GM21723 (cell line): ENCODE measurements at regions not wholly inside any gene's neighbourhood (a gene's known extent, or its start where the extent isn't known, plus 50 kb on each side); places are given as distances from the start of the nearest gene placed in this dataset.

Source experiments
- ATAC-seq: cut with Tn5 transposase; IDR thresholded peaks from one replicate; pipeline ENCODE4 v1.9.1; 2021; ENCODE audit warnings: mild to moderate bottlenecking, moderate library complexity; ENCODE audit not compliant: unreplicated experiment

DNA sequence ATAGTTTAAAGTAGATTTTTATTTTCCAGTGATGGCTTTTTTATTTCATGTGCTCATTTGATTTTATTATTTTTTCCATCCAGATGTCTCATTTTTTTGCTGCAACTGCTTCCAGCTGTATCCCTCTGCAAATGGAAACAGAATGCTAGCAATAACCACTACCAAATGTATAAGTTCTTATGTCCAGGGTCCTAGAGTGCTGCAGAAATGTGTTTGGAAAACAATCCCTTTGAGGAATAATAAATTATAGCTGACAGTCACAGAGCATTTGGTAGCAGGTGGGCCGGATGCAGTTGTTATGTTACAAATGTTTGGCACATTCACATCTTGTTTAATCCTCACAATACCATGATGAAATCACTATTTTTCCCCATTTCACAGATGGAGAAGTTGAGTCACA lies 300.7 kb upstream of the PDGFD start:
- no peak for ATAC-seq

GRCh38 chr11:104462341-104462740 lies 298.4 kb upstream of the PDGFD start:
- ATAC-seq = no peak

- no peak for ATAC-seq
Observed at GRCh38 chr11:104451197-104451893, 287.4 kb upstream of the PDGFD start.

GRCh38 chr11:104443387-104443786 lies 279.4 kb upstream of the PDGFD start:
- no peak for ATAC-seq

GRCh38 chr11:104442321-104442720 lies 278.4 kb upstream of the PDGFD start:
- no peak for ATAC-seq

- ATAC-seq = no peak
Observed at GRCh38 chr11:104435494-104435893, 271.5 kb upstream of the PDGFD start.

- ATAC-seq = no peak
Observed at GRCh38 chr11:104433751-104434150, 269.8 kb upstream of the PDGFD start.

DNA sequence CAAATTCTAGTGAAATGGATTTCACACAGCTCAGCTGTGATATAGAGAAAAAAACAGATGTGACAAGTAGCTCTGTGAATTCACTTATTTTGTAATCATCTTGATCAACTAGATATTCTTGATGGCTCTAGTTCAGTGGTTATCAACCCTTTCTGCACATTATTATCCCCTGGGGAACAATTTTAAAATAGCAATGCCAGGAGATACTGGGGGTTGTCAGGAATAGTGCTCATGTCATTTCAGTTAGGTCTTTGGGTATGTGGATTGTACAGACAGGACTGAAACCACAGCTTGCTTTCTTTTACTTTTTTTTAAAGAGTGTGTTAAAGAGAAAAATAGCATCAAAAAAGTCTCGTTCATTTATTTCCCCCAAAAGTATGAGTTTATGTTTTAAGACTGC lies 269.0 kb upstream of the PDGFD start:
- ATAC-seq = no peak

- ATAC-seq = no peak
Observed at GRCh38 chr11:104432526-104432925, 268.6 kb upstream of the PDGFD start.

DNA sequence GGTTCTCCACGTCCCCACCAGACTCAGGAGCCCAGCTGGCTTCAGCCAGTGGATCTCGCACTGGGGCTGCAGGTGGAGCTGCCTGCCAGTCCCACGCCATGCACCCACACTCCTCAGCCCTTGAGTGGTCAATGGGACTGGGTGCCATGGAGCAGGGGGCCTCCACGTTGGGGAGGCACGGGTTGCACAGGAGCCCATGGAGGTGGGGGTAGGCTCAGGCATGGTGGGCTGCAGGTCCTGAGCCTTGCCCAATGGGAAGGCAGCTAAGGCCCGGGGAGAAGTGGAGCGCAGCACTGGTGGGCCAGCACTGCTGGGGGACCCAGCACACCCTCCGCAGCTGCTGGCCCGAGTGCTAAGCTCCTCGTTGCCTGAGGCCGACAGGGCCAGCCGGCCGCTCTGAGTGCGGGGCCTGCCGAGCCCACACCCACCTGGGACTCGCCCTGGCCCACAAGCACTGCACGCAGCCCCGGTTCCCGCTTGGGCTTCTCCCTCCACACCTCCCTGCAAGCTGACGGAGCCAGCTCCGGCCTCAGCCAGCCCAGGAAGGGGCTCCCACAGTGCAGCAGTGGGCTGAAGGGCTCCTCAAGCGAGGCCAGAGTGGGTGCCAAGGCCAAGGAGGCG lies 258.5 kb upstream of the PDGFD start:
- no peak for ATAC-seq

DNA sequence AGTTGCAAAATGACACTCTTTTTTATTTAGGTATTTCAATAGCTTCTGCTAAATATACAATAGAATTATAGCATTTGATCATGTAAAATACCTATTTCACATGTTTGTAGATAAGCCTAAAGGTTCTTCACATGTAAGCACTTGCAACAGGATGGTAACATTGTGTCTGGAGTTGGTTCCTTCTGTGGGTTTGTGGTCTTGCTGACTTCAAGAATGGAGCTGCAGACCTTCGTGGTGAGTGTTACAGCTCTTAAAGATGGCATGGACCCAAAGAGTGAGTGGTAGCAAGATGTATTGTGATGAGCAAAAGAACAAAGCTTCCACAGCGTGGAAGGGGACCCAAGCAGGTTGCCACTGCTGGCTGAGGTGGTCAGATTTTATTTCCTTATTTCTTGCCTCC lies 246.4 kb upstream of the PDGFD start:
- ATAC-seq = no peak

- ATAC-seq = no peak
Observed at GRCh38 chr11:104408630-104409029, 244.7 kb upstream of the PDGFD start.

DNA sequence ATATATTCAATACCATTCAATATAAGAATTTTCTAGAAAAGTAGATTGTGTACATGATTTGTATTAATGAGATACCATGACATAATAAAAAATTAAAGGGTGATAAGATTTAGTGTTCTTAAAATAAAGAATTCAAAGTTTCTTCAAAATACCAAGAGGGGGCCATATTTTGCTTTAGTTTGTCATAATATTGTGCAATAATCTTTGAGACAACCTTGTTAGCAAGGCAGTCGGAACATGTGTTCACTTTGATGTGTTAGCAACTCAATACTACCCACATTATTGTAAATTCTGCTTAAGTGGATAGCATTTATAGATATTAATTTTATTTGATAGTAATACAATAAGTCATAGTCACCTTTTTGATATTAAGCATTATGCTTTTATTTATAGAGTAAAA lies 241.3 kb upstream of the PDGFD start:
- no peak for ATAC-seq

- no peak for ATAC-seq
Observed at GRCh38 chr11:104404231-104405175, 240.6 kb upstream of the PDGFD start.

DNA sequence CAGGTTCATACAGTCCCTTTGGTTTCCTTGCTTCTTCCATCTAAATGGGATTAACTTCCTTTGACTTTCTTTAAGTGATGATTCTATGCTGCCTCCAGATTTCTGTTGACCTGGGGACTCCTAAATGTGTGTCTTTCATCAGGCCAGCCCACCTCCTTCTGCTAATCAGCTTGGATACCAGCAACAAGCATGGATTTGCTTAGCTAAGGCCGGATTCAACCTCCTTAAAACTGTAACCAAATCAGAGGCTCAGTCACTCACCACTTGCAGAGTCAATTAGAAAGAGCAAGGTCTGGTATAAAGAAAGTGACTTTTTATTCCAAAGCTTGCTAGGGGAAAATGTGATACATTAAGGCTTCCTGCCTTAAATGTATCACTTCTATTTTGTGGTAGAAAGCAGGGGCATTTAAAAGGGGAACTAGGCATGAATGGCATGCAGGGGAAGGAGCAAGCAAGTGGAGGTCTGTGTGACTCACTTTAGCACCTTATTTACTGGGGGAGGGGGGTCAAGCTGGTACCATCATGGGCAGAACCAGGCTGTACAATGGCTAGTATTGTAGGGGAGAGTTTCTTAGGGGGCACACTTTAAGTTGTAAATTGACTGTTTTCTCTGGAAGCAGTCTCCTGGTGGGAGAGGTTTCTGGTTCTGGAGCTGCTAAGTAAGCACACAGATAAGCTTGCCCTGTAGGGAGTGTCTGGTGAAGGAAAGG lies 239.0 kb upstream of the PDGFD start:
- ATAC-seq = no peak

DNA sequence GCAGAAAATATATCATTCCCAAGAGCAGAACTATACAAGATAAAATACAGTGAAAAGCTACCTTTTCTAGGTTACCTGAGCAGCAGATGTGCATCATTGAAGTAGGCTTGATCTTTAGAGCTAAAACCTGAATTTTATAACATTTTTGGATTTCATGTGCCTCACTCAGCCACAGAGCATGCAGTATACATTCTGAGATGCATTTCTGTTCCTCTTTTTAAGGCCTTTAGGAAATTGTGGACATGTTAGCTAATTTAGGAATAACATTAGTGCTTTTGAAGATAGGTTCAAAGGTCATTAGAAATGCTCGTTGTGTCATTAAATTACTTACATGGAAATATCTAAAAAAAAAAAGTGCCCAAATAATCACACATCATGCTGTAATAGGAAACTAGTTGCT lies 230.6 kb upstream of the PDGFD start:
- ATAC-seq = no peak

- no peak for ATAC-seq
Observed at GRCh38 chr11:104390651-104391050, 226.7 kb upstream of the PDGFD start.

DNA sequence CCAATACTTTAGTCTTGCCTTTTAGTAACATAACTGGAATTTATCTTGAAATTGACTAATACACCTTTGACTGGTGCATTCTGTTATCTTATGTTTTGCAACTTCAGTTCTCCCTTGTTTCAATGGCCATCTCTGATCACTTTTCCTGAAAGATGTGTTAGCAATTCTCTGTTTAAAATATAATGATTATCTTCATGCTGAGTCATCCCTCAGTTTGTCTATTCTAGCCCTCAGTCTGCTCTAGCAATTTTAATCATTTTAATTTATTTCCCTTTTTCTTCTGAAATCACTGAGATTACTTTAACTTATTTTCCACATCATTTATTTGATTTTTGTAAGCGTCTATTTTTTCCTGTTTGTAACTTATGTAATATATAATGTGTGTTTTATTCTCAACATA lies 221.9 kb upstream of the PDGFD start:
- no peak for ATAC-seq

- ATAC-seq = no peak
Observed at GRCh38 chr11:104380358-104380757, 216.4 kb upstream of the PDGFD start.

- no peak for ATAC-seq
Observed at GRCh38 chr11:104372111-104372510, 208.2 kb upstream of the PDGFD start.

GRCh38 chr11:104370478-104370877 lies 206.5 kb upstream of the PDGFD start:
- no peak for ATAC-seq
